Muscle of arm (tissue), 1 donor: ENCODE measurements at regions not wholly inside any gene's neighbourhood (a gene's known extent, or its start where the extent isn't known, plus 50 kb on each side); places are given as distances from the start of the nearest gene placed in this dataset.

Source experiments
- DNase-seq: peaks from one replicate; pipeline ENCODE4 v3.0.0-alpha.2; 2013

- no peak for DNase-seq
These were observed 146.4 kb downstream of the LRIG2 start for GRCh38 chr1:113219377-113219776.

DNA sequence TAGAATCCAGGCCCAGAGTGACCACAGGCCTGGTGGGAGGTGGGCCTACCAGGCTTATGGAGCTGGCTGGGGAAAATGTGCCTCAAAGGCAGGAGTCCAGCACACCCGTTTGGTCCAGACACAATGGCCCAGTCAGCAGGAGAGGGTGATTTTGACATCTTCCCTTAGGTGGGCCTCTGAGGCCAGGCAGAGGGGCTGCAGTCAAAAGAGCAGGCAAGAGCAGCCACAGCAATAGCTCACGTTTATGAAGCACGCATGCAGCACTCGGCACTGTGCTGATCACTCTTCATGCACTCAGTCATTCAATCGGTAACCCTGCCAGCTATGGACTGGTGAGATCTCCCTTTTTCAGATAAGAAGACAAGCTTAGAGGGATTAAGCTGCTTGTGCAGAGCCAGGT, 146.8 kb downstream of the LRIG2 start:
- no peak for DNase-seq

GRCh38 chr1:113223040-113223439, 150.0 kb downstream of the LRIG2 start:
- no peak for DNase-seq

DNA sequence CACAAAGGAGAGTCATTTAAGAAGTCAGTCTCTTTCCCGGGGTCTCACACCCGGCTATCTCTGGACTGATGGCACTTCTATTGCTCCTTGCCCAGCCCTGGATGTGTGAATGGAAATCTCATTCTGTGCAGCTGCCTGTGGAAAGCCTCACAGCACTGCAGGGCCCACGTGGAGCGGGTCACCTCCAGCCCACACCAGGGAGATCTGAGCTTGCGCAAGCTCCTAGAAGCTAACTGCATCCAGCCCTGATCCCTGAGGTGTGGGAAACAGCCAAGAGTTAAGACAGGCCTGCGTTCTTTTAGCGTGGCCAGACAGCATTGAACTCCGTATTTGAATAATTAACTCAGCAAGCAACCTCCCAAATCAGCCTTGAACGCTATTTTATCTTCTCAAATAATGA, 150.5 kb downstream of the LRIG2 start:
- peak; percentile 41 for DNase-seq

GRCh38 chr1:113226148-113226547, 153.2 kb downstream of the LRIG2 start:
- DNase-seq, result peak; percentile 41

GRCh38 chr1:113231866-113232265, 158.4 kb upstream of the MAGI3 start:
- DNase-seq, result no peak

DNA sequence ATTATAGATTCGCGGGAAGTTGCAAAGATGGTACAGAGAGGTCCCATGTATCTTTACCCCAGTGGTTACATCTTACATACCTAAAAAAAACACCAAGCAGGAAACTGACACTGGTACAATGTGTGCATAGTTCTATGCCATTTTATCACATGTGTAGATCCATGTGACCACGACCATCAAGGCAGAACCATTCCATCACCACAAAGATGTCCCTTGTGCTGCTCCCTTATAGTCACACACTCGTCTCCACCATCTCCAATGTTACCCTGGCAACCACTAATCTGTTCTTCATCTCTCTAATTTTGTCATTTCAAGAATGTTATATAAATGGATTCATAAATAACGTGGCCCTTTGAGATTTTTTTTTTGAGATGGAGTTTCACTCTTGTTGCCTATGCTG, 156.9 kb upstream of the MAGI3 start:
- no peak for DNase-seq

DNA sequence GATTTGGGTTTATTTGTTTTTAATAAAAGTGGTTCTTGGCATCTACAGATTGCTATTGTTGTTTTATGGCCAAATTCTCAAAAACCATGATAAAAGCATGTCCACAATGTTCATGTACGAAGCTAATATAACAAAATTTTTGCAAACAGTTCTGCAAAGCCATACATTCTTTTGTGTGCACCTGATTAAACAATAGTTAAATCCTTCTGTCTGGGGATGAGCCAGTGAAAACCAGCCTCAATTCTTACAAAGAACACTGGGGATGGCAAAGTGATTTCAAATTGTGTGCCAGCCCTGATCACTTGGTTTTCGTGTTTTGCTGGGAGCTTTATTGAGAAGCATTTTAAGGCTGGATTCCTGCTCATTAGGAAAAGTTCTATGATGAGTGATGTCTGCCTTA, 149.1 kb upstream of the MAGI3 start:
- DNase-seq, result no peak

DNA sequence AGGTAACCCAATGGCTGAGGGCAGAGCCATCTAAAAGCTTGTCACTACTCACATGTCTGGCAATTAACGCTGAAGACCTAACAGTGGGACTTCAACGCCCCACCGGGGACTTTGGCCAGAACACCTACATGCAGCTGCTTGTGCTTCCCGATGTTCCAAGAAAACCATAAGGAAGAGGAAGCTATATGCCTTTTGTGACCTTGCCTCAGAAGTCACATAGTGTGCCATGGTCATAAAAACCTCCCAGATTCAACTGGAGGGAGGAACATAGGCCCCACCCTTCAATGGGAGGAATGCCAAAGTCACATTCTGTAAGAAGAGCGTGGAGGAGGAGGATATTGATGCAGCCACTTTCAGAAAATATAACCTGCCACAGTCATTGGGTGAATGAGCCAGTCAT, 147.8 kb upstream of the MAGI3 start:
- no peak for DNase-seq

GRCh38 chr1:113243529-113243928, 146.8 kb upstream of the MAGI3 start:
- no peak for DNase-seq

DNA sequence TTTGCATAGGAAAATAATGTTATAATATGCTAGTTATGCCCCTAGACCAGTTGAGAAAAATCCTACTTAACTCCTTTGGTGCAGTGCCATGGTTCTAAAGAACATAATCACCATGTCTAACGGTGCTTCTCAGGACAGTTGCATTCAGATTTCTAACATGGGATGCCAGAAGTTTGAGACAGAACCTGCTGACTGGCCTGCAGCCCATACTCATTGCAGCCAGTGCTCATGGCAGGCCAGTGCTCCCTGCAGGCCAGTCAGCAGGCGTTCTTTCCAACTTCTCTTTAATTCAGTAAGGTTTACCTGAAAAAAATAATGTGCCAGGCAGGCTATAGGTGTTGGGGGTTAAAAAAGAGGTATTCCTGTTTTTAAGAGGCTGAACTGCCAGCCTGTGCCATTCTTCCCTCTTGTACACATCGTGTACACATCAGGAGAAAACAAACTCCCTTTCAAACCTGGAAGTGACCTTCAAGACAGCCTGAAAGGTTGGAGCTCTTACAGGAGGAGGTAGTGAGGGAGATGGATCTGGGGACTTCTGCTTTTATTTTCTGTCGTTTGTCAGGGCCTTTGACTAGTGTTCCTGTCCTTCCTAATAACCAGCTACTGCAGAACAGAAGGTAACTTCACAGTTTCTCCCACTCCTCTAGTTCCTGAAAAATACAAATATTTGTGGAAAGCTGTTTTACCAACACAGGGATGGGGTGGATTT, 146.0 kb upstream of the MAGI3 start:
- no peak for DNase-seq

GRCh38 chr1:113245252-113245651, 145.1 kb upstream of the MAGI3 start:
- DNase-seq, result no peak

- no peak for DNase-seq
These were observed 143.4 kb upstream of the MAGI3 start for GRCh38 chr1:113246929-113247328.

GRCh38 chr1:113247355-113247754, 143.0 kb upstream of the MAGI3 start:
- DNase-seq, result no peak

DNA sequence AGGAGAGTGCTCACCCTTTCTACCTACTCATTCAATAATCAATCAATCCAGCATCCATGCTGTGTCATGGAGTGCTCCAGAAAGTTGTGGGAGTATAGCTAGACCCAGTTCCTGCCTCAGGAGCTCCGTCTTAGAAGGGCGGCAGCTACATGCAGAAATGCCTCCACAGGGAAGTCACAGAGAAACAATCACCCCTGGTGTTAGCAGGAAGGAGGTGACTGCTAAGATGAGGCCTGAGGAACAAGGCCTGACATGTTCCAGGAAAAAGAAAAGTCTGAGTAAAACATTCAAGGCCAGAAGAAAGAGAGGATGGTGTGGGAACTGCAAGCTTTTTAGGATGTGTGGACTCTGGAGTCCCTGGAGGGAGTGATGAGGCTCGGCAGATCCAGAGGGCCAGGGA, 142.5 kb upstream of the MAGI3 start:
- no peak for DNase-seq

DNA sequence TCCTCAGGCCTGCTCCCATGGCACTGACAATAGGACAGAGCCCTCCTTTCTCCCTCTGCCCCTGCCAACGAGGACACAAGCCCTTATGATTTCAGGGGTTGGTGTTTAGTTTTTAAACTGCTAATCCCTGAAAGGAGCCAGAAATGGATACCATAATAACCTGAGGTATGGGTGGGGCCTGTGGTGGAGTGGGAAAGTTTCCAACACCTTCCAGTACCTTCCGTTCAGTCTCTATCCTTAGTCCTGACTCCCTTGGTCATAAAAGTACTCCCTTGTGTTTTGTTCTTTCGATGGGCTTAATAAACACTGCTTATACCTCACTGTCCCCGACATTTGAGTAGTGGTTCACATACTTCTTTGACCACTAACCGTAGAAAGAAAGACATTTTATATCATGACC, 141.8 kb upstream of the MAGI3 start:
- no peak for DNase-seq

- no peak for DNase-seq
These were observed 140.2 kb upstream of the MAGI3 start for GRCh38 chr1:113250161-113250560.

- no peak for DNase-seq
These were observed 138.1 kb upstream of the MAGI3 start for GRCh38 chr1:113252166-113252565.

DNA sequence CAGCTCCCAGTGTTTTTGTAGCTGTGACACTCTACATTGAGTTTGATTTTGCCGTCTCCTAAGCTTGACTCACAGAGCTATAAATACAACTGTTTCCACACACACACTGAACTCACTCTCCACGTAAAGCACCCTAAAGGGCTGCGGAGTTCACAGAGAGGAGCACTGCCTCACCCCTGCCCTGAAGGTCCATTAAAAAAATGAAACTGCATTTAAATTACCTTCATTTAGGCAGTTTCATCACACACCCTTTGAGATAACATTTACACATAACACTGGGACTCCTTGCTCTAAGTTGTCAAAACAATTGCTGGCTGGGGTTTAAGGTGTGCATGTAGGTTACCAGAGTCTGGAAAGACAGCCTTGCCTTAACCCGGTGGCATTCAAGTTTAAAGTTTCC, 137.1 kb upstream of the MAGI3 start:
- no peak for DNase-seq

- DNase-seq, result no peak
These were observed 136.7 kb upstream of the MAGI3 start for GRCh38 chr1:113253590-113253989.

- no peak for DNase-seq
These were observed 135.1 kb upstream of the MAGI3 start for GRCh38 chr1:113255038-113255719.

DNA sequence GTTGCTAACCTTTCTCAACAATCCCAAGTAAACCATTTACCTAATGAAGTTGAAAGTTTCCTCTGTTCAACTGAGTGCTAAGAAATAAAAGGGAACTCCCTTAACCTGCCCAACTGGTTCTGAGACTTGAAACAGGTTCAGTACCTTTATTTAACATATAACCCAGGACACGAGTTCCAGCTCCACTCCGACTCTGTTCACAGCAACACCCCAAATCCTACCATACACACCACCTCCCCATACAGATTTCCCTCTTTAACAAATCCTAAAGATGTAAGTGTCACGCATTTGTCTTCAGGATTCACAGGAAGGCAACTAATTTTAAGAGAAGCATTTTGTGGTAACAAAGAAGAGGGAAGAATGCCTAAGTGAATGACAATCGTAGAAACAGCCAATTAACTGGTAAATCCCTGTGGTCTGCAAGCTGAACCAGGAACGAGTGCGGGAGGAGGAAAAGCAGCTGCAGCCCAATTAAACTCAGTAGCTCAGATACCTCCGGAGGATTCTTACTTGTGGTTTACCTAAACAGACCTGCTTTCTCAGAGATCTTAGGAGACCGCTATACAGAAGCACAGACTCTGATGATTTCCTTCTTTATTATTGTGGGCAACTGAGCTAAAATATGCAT, 134.5 kb upstream of the MAGI3 start:
- DNase-seq, result no peak

GRCh38 chr1:113256348-113256729, 134.0 kb upstream of the MAGI3 start:
- no peak for DNase-seq
